PC-9 (cell line): ENCODE measurements at regions not wholly inside any gene's neighbourhood (a gene's known extent, or its start where the extent isn't known, plus 50 kb on each side); places are given as distances from the start of the nearest gene placed in this dataset.

Experiments
- EZH2 ChIP-seq: fragments of 200-600 bp; sonication (generic); IDR thresholded peaks from 2 replicates; pipeline ENCODE4 v1.8.0; 2017; ENCODE audit warnings: antibody characterized with exemption, low read depth
- TF ChIP-seq, protein P1 (sequence below): fragments of 200-600 bp; sonication (generic); conservative IDR thresholded peaks from 2 replicates; pipeline ENCODE4 v1.6.1; 2017; ENCODE audit warnings: mixed run types, antibody characterized with exemption, mild to moderate bottlenecking, moderate library complexity

DNA sequence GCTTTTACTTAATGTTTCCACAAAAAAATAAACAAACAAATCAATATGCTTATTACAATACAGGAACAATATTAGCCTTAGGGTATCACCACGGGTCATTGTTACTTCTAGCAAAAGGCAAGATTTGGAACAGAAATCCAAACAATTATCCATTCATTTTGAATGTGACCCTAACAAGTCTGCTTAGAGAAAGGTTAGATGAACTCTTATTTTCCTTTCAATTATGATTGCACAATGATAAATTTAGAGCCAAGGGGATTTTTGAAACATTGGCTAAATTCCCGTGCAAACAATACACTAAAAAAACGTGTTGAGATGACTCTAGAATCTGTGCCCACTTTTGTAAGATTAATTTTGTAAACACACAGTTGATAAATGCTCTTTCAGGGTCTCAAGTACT is 474.7 kb downstream of the PCDH7 start:
- TF ChIP-seq, protein P1, sequence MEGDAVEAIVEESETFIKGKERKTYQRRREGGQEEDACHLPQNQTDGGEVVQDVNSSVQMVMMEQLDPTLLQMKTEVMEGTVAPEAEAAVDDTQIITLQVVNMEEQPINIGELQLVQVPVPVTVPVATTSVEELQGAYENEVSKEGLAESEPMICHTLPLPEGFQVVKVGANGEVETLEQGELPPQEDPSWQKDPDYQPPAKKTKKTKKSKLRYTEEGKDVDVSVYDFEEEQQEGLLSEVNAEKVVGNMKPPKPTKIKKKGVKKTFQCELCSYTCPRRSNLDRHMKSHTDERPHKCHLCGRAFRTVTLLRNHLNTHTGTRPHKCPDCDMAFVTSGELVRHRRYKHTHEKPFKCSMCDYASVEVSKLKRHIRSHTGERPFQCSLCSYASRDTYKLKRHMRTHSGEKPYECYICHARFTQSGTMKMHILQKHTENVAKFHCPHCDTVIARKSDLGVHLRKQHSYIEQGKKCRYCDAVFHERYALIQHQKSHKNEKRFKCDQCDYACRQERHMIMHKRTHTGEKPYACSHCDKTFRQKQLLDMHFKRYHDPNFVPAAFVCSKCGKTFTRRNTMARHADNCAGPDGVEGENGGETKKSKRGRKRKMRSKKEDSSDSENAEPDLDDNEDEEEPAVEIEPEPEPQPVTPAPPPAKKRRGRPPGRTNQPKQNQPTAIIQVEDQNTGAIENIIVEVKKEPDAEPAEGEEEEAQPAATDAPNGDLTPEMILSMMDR = no peak
- TF ChIP-seq EZH2 = no peak
